Lung microvascular endothelial cell (primary cell): ENCODE measurements at regions not wholly inside any gene's neighbourhood (a gene's known extent, or its start where the extent isn't known, plus 50 kb on each side); places are given as distances from the start of the nearest gene placed in this dataset.
A peak's percentile ranks its signal among the peaks of the same experiment; 100 is the strongest.

ENCODE experiments used
- DNase-seq, 2 donors: peaks; one replicate each; pipeline versions ENCODE4 v3.0.0 to v3.0.0-alpha.2; 2010; ENCODE audit warnings: low read depth in 2 of 2

DNA sequence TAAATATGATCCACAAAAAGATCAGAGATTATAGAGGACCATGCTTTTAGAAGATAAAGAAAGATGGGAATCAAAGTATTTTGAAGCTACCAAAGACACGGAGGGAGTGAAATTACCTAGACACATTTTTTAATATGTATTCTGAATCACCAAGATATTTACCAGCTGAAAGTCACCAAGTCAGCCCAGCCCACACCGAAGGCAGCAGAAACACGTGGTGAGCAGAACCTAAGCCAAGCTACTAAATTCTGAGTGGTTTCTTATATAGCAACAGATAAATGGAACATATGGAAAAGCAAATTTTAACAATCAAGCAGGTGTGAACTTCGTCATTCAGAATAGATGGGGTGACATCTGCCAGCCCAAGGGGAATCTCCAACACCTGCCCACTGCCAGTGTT lies 134.7 kb upstream of the AKR1E2 start:
- no peak for DNase-seq

DNA sequence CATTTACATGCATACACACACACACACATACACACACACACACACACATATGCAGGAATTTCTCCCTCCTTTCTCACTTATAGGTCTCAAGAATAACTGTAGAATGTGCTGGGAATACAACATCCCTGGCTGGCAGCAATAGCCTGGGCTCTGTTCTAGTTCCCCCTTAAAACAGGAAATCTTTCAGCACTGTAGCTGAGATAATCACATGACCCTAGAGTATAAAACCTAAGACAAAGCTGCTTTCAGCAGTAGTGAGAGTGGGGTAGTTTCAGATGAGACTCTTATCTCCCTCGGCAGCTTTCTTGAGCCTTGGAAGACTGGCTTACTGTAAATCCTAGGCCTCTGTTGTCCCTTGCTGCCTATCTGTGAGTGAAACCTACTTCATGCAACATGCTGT lies 137.4 kb upstream of the AKR1E2 start:
- no peak for DNase-seq

DNA sequence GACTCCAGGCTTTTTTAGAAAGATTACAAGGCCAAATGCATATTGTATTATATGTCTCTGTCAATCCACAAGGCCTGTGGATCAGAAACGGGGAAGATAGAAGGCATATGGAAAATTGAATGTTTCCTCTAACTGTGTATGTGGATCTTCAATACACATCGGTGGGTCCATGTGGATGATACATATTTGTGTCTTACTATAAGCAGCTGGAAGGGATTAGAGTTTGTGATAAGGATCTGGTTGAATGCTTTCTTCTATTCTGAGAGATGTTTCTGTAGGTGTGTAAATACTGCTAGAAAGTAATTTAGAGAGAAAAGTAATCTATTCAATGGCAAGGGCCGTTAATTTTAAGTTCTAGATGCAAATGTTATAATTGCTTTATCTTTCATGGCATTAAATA lies 137.8 kb upstream of the AKR1E2 start:
- DNase-seq = no peak

DNA sequence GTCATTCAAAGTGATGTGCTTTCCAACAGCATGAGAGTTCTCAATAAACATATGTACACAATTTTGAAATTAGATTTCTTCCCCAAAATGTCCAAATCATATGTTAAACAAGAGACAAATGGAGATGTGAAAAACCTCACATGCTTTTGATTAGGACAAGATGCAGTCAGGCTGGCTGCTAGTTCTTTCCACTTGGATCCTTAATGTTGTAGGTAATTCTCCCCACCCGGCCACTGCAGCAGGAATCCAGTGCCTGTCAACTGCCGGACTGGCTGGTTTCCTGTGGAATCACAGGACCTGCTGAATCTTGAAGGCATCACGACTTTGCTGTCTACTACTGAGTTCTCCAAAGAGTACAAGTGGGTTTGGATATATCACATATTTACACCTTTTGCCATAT lies 138.6 kb upstream of the AKR1E2 start:
- no peak for DNase-seq

DNA sequence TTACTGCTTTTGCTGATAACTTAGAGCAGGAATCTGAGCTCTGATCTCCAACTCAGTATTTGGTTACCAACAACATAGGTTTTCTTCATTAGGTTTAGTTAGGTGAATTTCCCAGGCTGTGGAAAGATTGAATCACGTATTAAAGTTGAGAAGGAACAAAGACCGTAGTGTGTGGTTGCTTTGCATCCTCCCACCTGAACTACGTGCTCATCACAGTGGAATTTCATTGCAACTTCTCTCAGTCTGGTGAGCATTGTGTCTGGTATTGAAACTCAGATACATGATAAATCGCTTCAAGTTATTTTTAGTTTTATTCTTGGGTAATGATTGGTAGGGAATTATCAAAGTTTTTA lies 139.4 kb upstream of the AKR1E2 start:
- peak in 1 of 2 donors; percentile 39 for DNase-seq

DNA sequence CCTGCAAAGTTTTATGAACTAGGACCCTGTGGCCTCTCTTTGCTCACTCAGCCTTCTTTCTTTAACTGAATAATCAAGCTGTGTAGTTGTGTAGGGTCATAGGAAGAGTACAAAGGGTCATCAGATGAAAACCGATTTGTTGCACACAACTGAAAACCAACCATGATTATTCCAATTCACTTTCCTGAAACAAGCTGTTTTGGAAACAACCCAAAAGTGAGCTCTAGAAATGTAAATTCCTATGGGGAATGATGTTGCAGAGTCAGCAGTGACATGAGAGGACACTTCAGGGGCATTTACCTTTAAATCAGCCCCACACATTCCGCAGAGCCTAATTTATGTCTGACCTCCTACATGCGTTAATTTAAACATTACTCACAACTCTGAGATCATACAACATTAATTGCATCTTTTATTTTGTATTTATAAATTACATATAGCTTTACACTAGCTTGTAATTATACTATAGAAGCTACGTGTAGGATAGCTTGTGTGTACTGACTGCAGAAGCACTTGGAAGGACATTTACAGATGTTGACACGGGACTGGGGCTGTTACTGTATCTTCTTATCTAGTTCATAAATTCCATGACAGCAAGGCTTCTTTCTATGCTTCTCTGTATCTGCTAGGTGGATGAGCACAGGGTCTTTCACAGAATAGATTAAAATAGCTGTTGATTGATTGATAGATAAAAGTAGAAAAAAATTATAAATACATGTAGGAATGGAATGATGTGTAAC lies 139.9 kb upstream of the AKR1E2 start:
- DNase-seq = peak in 1 of 2 donors; percentile 56

DNA sequence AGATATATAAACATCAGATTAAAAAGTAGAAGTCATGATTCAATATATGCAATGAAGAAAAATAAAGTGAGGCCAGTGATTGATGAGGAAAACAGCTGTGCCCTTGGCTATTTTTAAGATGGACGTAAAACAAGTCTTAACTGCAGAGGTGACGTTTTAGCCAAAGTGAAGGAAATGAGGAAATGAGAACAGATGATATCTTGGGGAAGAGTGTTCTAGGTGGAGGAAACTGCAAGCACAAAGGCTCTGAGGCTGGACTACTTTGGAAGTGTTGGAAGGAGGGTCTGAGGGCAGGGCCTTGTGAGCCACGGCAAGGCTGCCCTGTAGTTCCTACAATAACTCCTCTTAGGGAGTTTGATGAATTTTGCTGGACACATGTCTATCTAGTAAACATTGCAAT lies 140.5 kb upstream of the AKR1E2 start:
- DNase-seq = peak in 1 of 2 donors; percentile 65

DNA sequence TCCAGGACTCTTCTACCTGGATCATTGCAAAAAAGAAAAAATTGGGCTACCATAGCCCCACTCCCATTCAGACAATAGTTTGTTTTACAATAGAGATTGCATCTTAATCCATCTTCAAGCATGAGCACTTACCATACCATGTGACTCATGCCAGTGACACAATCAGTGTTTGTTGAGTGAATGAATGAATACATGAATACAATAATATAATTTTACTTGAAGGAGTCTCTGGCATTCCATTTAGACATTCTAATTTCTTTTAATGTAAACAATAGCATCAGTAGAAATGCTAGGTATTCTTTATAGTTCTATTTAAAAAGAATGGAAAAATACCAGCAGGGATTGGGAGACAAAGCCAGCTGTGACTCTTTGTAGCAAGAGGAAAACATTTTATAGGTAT lies 141.6 kb upstream of the AKR1E2 start:
- no peak for DNase-seq

DNA sequence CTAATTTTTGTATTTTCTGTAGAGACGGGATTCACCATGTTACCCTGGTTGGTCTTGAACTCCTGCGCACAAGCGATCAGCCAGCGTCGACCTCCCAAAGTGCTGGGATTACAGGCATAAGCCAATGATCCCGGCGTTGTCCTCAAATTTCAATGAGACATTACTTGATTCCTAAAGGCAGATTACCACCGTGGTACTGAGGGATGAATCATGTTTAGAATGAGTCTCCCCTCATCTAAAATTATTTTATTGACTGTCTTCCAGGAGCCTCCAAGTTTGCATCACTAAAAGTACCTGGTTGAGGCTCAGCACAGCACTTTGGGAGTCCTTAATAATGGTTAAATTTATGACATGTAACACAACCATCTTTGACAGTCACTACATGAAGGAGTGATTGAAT lies 142.2 kb upstream of the AKR1E2 start:
- no peak for DNase-seq

DNA sequence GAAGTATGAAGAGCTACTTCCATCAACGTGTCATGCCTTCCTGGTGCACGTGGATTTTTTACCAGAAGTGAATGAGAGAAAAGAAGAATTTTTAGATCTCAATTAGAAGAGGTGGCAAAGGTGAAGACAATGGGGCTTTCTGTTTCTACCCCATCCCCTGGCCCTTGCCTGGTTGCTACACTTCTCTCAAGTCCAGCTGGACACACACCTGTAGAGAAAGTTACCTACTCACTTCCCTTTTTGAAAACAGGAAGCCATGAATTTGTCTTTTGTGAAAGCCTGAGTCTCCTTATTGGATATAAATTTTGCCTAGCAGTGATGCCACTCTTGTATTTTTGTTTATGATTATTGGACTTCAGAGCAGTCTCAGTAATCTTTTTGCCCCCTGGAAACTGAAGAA lies 142.9 kb upstream of the AKR1E2 start:
- no peak for DNase-seq

DNA sequence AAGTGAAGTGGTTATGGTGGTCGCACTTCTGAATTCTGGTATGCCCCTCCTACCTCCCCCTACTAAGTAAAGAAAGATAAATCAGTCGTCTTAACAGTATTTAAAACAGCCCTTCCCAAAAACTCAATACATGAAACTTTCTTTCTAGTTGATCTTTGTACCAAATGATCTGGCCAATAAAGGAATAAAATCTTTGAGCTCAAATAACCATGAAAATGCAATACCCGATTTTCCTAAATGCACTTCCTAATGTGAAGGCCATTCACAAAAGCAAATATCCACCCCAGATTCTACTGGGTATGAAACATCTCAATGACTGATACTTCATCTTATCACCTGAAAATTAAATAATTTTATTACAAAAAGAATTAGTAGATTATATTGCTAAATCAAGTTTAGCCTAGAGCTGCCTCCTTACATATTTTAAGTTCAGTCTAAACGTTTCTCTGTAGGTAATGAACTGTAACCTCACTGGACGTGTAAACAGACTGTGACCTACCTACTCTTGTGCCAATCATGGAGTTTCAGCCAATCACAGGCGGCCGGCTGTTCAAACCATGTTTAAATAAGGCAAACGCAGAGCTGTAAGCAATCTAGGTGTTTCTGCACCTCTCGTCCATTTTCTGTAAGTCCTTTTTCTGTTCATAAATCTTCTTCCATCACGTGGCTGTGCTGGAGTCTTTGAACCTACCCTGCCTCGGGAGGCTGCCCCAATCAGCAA lies 146.9 kb upstream of the AKR1E2 start:
- no peak for DNase-seq

DNA sequence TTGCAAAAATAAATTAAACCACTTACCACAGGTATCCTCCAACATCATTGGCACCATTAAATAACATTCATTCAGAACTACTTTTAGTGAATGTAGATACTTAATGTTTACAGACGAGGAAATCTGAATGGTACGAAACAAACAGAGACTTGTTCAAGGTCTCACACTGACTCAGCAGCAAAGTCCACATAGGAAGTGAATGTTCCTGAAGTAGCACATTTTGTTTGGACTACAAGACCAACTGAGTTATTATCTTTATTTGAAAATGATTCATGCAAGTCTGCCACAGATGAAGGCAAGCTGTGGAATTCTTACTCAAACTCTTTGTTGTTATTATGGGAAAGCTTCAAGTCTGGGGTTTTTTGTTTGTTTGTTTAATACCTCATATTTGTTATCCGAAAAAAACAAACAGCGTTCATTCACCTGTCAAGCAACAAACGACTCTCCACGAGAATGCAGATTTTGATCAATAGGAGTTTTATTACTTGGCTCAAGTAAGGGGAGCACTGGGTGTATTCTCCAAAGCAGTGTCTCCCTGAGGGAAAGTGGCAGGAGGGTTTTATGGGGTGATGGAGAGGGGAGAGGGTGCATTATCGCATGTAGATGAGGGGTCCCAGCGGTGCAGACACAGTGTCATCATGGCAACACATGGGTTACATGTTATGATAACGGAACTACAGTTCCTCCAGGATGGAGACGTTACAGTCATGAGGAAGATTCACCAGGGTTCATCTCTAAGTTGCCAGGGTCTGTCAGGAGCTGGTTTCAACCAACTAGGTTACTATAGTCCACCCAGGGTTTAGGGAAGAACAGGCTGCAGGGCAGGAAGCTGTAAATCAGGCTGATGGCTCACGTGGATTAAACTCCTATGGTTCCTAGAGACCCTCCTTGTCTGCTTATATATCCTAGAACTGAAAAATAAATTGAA lies 147.7 kb upstream of the AKR1E2 start:
- peak; percentile 50 to 96 for DNase-seq

DNA sequence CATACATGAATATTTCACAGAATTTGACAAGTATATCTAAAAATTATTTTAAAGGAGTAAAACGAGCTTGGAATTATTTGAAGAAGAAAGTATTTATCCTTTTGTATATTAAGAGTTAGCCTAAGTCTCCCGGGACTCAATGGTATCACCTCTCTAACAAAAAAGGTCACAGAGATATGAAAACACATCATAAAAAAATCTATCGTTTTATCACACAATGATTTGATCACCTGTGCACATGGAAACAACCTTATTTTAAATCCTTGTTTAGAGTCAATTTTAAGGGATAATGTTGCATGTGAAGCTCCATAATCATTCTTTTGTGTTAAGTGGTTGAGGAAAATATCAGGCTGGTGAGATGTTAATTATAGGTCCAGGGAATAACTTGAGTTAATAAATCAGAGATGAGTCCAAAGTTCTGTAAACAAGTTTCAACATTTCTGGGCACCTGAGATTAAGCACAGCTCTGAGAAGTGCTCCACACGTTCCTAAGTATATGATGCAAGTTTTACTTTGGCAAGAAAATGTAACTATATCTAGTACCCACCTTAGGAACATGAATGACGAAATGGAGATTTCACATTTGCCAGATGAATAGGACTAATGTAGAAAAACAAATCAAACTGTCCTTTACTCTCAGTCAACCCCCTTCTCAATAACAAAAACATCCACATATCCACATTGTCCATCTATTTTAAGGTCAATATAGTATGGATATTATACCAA lies 148.5 kb upstream of the AKR1E2 start:
- DNase-seq = peak; percentile 63 to 86

DNA sequence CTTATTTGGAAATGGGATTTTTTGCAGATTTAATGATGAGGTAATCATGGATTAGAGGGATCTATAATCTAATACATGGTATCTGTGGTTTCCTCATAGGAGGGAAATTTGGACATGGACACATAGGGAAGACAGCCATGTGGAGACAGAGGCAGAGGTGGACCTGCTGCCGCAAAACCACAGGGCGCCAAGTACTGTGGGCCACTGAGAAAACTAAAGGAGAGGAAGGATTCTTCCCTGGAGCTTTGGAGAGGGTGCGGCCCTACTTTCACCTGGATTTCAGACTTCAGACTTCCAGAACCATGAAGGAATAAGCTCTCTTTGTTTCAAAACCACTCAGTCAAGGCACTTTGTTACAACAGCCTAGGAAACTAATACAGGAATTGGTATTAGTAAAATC lies 149.4 kb upstream of the AKR1E2 start:
- DNase-seq = peak in 1 of 2 donors; percentile 39

DNA sequence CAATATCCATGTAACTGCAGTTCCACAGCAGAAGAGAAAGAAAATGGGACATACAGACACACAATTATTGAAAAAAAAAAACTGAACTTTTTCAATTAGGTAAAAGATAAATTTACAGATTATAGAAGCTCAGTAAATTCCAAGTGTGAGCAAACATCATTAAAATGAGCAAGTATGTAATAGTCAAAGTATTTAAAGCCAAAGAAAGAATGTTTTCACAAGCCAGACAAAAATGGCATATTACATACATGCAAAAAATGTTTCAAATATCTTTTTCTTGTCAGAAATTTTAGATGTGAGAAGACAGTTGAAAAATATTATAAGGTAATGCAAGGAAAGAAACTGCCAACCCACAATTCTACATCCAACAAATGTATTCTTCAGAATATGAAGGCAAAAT lies 150.2 kb upstream of the AKR1E2 start:
- no peak for DNase-seq

DNA sequence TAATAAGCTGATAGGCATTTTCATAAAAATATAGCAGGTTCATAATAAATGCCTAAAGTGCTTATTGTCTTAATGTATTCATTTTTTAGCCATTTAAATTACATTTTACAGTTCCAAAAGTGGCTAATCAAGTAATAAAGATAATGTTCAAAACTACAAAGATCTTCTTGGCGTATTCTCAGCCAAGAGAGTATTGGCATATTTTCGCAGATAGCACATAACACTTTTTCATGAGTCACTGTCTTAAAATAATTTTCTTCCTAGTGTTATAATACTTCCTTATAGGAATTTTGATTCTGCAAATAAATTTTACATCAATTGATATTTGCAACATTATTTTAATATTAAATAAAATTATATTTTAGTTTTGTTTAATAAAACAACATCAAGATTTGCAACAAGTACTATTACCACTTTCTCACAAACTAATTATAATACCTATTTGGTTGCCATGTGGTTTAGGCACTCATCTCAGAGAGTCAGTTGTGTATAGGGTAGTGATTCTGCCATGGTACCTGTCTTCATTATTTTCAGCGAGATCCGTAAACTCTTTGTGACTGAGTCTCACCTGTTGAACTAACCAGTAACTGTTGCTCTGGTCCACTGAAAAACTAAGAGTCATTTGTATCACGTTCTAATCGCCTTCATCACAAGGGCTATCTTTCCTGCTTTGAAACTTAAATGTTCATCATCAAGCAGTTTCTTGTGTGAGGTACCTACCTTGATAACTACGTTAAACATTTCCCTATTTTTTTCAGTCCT lies 152.5 kb upstream of the AKR1E2 start:
- no peak for DNase-seq

DNA sequence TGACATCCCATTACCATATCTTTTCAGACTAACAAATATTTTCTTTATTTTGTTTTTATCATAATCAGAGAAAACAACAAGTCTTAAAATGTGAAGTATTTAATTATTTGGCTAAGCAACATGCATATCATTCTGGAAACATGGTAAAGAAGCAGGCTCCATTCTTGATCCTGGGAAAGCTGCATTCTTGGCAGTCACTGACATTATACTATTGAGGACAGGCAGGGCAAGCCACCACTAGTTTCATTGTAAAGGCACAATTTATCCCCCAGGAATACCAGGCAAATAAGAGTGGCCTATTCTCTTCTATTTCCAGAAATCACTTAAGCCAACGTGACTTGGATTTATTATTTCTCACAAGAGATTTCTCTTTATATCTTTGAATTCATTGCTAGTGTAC lies 153.8 kb upstream of the AKR1E2 start:
- no peak for DNase-seq

DNA sequence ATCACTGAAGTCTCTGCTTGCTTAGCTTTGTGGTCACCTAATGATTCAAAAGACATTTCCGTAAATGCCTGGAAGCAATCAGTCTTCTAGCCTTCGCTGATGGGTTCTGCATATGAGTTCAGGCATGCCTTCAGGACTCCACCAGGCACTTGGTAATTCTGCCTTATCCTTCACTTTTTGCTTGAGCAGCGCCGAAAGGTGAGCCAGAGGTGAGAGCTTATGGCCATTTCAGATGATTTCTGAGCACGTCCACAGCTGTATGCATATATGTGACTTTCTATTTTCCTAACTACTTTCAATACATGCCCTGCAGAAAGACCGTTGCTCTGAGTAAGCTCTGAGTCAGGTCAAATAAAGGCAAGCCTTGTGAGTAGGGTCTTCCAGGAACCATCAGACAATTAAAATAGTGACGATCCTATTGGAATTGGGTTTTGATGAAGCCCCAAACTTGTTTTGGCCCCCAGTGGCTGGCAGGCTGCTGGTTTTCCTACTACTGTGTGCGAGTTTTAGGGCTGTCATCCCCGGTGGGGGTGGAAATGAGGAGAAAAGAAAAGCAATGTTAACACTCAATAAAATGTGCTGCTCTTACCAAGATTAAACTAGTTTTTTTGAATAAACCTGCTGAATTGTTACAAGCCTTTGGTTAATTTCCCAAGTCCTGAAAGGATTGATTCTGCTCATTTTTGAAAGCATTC lies 154.4 kb upstream of the AKR1E2 start:
- no peak for DNase-seq

DNA sequence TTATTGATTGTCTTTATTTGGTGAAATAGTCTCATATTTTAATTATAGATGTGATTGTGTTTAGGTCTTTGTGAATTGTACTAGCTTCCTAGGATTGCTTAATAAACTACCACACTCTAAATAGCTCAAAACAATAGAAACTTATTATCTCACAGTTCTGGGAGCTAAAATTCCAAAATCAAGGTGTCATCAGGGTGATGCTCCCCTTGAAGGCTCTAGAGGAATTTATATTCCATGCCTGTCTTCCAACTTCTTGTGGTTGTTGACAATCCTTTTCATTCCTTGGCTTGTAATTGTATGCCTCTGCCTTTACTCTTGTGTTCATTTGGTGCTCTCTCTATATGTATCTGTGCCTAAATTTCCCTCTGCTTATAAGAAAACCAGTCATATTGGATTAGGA lies 155.3 kb upstream of the AKR1E2 start:
- no peak for DNase-seq

DNA sequence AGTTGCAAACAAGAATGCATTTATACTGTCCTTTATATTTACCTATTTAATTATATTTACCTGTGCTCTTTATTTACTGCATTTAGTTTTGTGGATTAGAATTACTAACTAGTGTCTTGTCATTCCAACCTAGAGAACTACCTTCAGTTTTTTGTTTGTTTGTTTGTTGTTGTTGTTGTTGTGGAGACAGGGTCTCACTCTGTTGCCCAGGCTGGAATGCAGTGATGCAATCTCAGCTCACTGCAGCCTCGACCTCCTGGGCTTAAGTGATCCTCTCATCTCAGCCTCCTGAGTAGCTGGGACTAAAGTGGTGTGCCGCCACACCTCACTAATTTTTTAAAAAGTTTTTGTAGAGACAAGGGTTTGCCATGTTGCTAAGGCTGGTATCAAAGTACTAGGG lies 156.4 kb upstream of the AKR1E2 start:
- DNase-seq = no peak
